Mesendoderm (in vitro differentiated cells): ENCODE measurements at regions not wholly inside any gene's neighbourhood (a gene's known extent, or its start where the extent isn't known, plus 50 kb on each side); places are given as distances from the start of the nearest gene placed in this dataset.
A peak's percentile ranks its signal among the peaks of the same experiment; 100 is the strongest.

ENCODE experiments used
- DNase-seq: peaks from one replicate; pipeline ENCODE4 v3.0.0; 2013
- H2AK5ac ChIP-seq: 2 replicates; pipeline ENCODE4 v1.6.1; 2013; ENCODE audit warnings: low read length, inconsistent platforms
- H2BK120ac ChIP-seq: 2 replicates; pipeline ENCODE4 v1.6.1; 2013; ENCODE audit warnings: low read depth, mild to moderate bottlenecking, low read length, moderate library complexity, mixed read lengths
- H2BK15ac ChIP-seq: replicated peaks from 2 replicates; pipeline ENCODE4 v1.6.1; 2013; ENCODE audit warnings: low read depth, mild to moderate bottlenecking, moderate library complexity
- H2BK5ac ChIP-seq: 2 replicates; pipeline ENCODE4 v1.6.1; 2013; ENCODE audit warnings: low read length, inconsistent platforms
- H3K18ac ChIP-seq: 2 replicates; pipeline ENCODE4 v1.6.1; 2013; ENCODE audit warnings: mild to moderate bottlenecking, low read length, mixed read lengths
- H3K23ac ChIP-seq: one replicate; pipeline ENCODE4 v1.6.1; 2013; ENCODE audit warnings: low read length
- H3K27ac ChIP-seq: 2 replicates; pipeline ENCODE4 v1.5.1; 2013; ENCODE audit warnings: low read depth, mild to moderate bottlenecking, inconsistent platforms, low read length, moderate library complexity
- H3K27me3 ChIP-seq: 2 replicates; pipeline ENCODE4 v1.6.1; 2013; ENCODE audit warnings: low read length, control low read depth, mild to moderate bottlenecking, inconsistent platforms; ENCODE audit not compliant: insufficient read depth, poor library complexity
- H3K36me3 ChIP-seq: 2 replicates; pipeline ENCODE4 v1.6.1; 2013; ENCODE audit warnings: low read length, inconsistent platforms; ENCODE audit not compliant: control insufficient read depth, insufficient read depth
- H3K4ac ChIP-seq: one replicate; pipeline ENCODE4 v1.6.1; 2013; ENCODE audit warnings: low read depth, mild to moderate bottlenecking, low read length, moderate library complexity
- H3K4me1 ChIP-seq: 2 replicates; pipeline ENCODE4 v1.6.1; 2013; ENCODE audit warnings: low read depth, low read length, inconsistent platforms; ENCODE audit not compliant: control insufficient read depth
- H3K4me2 ChIP-seq: 2 replicates; pipeline ENCODE4 v1.6.1; 2013; ENCODE audit warnings: low read length
- H3K4me3 ChIP-seq: 2 replicates; pipeline ENCODE4 v1.5.1; 2013; ENCODE audit warnings: mild to moderate bottlenecking, low read length
- H3K56ac ChIP-seq: one replicate; pipeline ENCODE4 v1.6.1; 2013; ENCODE audit warnings: low read length
- H3K79me1 ChIP-seq: 2 replicates; pipeline ENCODE4 v1.6.1; 2013; ENCODE audit warnings: low read length, inconsistent platforms
- H3K79me2 ChIP-seq: 2 replicates; pipeline ENCODE4 v1.6.1; 2013; ENCODE audit warnings: mild to moderate bottlenecking, low read length; ENCODE audit not compliant: control insufficient read depth, insufficient read depth
- H3K9ac ChIP-seq: 2 replicates; pipeline ENCODE4 v1.6.1; 2013; ENCODE audit warnings: low read length, inconsistent platforms
- H4K5ac ChIP-seq: one replicate; pipeline ENCODE4 v1.6.1; 2013; ENCODE audit warnings: low read length
- H4K8ac ChIP-seq: one replicate; pipeline ENCODE4 v1.6.1; 2013; ENCODE audit warnings: low read depth, mild to moderate bottlenecking, control low read depth, low read length, moderate library complexity
- WGBS: extraction: QIAGEN DNeasy Blood & Tissue Kit; methylation state at CpG from one replicate; pipeline ENCODE4 v1.1.7; 2013; ENCODE audit warnings: low lambda C conversion rate, missing lambda C conversion rate; ENCODE audit not compliant: insufficient coverage; ENCODE audit errors: extremely low coverage; 5-methylcytosine and 5-hydroxymethylcytosine counted together

DNA sequence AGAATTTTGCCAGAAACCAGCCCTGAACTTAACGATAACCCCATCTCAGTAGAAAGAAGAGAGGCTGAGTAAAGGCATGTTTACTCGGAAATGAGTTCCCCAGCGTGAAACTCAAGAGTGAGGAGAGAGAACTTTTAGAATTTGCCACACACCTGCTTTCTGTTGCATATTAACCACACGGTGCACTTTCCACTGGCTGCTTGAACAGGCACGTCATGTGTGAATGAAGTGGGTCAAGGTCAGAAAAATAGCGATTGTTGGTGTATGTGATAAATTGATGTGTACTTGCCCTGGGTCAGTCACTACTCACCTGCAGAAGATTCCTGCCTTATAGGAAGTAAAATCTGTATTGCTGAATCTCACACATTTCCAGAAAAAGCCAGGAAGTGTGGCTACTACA lies 395.7 kb downstream of the TRIML1 start:
- H2BK5ac ChIP-seq, result no peak overlapping the region
- no peaks in the 10 kb centered on the region for H3K4me1 ChIP-seq
- H3K4me3 ChIP-seq, result no peak overlapping the region
- no peak overlapping the region for H3K4me2 ChIP-seq
- no peak overlapping the region for H3K18ac ChIP-seq
- no peak overlapping the region for H4K8ac ChIP-seq
- H2BK120ac ChIP-seq, result no peak overlapping the region
- no peaks in the 10 kb centered on the region for H3K27me3 ChIP-seq
- no peaks in the 10 kb centered on the region for H3K79me2 ChIP-seq
- H4K5ac ChIP-seq, result no peak overlapping the region
- no peak overlapping the region for H3K4ac ChIP-seq
- H2BK15ac ChIP-seq, result no peak overlapping the region
- H3K36me3 ChIP-seq, result no peaks in the 10 kb centered on the region
- H3K9ac ChIP-seq, result no peak overlapping the region
- no peak overlapping the region for H3K27ac ChIP-seq
- DNase-seq, result no peak
- no CpG with 5 or more reads among the region's 6 CpGs for WGBS
- no peak overlapping the region for H3K23ac ChIP-seq
- H3K79me1 ChIP-seq, result no peaks in the 10 kb centered on the region
- H2AK5ac ChIP-seq, result no peak overlapping the region
- H3K56ac ChIP-seq, result no peak overlapping the region

DNA sequence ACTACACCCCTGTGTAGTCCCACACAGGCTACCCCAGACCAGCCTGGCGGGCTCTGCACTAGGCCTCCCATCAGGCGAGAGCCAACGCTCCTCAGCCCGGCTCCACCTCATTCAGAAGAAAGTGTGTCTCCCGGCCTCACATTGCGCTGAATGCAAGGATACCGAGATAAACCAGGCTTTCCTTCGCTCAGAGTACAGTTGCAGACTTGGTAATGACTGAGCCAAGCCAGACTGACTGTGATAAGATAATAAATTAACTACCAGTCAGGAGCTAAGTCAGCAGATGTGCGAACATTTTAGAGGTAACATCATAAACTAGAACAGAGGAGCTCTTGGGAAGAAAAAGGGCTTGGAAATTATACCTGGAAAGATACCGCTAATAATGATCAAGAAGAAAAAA lies 397.6 kb downstream of the TRIML1 start:
- WGBS, result no CpG with 5 or more reads among the region's 10 CpGs

GRCh38 chr4:188550296-188550695 lies 411.1 kb downstream of the TRIML1 start:
- no peak overlapping the region for H3K27ac ChIP-seq
- H3K79me2 ChIP-seq, result no peaks in the 10 kb centered on the region
- no peak overlapping the region for H3K18ac ChIP-seq
- H4K5ac ChIP-seq, result no peak overlapping the region
- no peaks in the 10 kb centered on the region for H3K36me3 ChIP-seq
- no peak overlapping the region for H2BK5ac ChIP-seq
- no peak overlapping the region for H3K9ac ChIP-seq
- H3K4me2 ChIP-seq, result no peak overlapping the region
- no peaks in the 10 kb centered on the region for H3K79me1 ChIP-seq
- H4K8ac ChIP-seq, result no peak overlapping the region
- H3K4me3 ChIP-seq, result no peak overlapping the region
- H2AK5ac ChIP-seq, result no peak overlapping the region
- H3K27me3 ChIP-seq, result no peaks in the 10 kb centered on the region
- H2BK120ac ChIP-seq, result no peak overlapping the region
- no peak for DNase-seq
- H3K4me1 ChIP-seq, result no peaks in the 10 kb centered on the region
- H3K56ac ChIP-seq, result no peak overlapping the region
- no CpG with 5 or more reads among the region's 10 CpGs for WGBS
- no peak overlapping the region for H3K4ac ChIP-seq
- H3K23ac ChIP-seq, result peak overlapping the region; percentile 57
- H2BK15ac ChIP-seq, result no peak overlapping the region

More for the DNA sequence above, 397.6 kb downstream of the TRIML1 start:
- H2AK5ac ChIP-seq, result no peak overlapping the region
- no peaks in the 10 kb centered on the region for H3K79me2 ChIP-seq
- no peaks in the 10 kb centered on the region for H3K27me3 ChIP-seq
- no peak overlapping the region for H3K9ac ChIP-seq
- H4K8ac ChIP-seq, result no peak overlapping the region
- H3K4me2 ChIP-seq, result no peak overlapping the region
- no peak overlapping the region for H2BK15ac ChIP-seq
- H2BK120ac ChIP-seq, result no peak overlapping the region
- H3K56ac ChIP-seq, result no peak overlapping the region
- DNase-seq, result no peak
- H3K4ac ChIP-seq, result no peak overlapping the region
- H3K23ac ChIP-seq, result no peak overlapping the region
- H3K4me1 ChIP-seq, result no peaks in the 10 kb centered on the region
- H3K4me3 ChIP-seq, result no peak overlapping the region
- no peak overlapping the region for H4K5ac ChIP-seq
- H3K27ac ChIP-seq, result no peak overlapping the region
- no peak overlapping the region for H3K18ac ChIP-seq
- no peaks in the 10 kb centered on the region for H3K36me3 ChIP-seq
- H3K79me1 ChIP-seq, result no peaks in the 10 kb centered on the region
- H2BK5ac ChIP-seq, result no peak overlapping the region

DNA sequence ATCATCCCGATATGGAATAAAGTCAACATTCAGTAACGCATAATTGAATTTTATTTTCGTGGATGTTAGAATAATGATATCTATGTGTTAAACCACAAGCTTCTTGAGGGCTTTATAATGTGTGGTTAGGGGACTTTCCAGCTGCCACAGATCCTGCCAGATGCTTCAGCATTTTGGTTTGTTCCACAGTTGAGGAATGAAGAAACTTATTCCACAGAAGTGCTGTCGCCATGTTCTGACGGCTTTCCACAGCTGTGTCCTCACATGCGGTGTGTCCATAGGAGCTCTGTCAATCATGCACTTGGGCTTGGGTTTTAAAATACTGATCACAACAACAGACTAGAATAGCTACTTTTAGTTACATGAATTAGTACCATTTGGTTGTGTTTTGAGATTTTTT lies 411.9 kb downstream of the TRIML1 start:
- H3K4me1 ChIP-seq, result no peaks in the 10 kb centered on the region
- no peaks in the 10 kb centered on the region for H3K27me3 ChIP-seq
- no peak overlapping the region for H3K4me3 ChIP-seq
- H2BK5ac ChIP-seq, result no peak overlapping the region
- H3K9ac ChIP-seq, result no peak overlapping the region
- H3K18ac ChIP-seq, result no peak overlapping the region
- H4K8ac ChIP-seq, result no peak overlapping the region
- H4K5ac ChIP-seq, result no peak overlapping the region
- H2BK120ac ChIP-seq, result no peak overlapping the region
- no peak overlapping the region for H3K27ac ChIP-seq
- H2AK5ac ChIP-seq, result no peak overlapping the region
- no peak overlapping the region for H3K23ac ChIP-seq
- no peak overlapping the region for H3K4me2 ChIP-seq
- no peak overlapping the region for H2BK15ac ChIP-seq
- H3K79me1 ChIP-seq, result no peaks in the 10 kb centered on the region
- no peak overlapping the region for H3K56ac ChIP-seq
- H3K36me3 ChIP-seq, result no peaks in the 10 kb centered on the region
- no peak for DNase-seq
- no CpG with 5 or more reads among the region's 6 CpGs for WGBS
- no peaks in the 10 kb centered on the region for H3K79me2 ChIP-seq
- H3K4ac ChIP-seq, result no peak overlapping the region

DNA sequence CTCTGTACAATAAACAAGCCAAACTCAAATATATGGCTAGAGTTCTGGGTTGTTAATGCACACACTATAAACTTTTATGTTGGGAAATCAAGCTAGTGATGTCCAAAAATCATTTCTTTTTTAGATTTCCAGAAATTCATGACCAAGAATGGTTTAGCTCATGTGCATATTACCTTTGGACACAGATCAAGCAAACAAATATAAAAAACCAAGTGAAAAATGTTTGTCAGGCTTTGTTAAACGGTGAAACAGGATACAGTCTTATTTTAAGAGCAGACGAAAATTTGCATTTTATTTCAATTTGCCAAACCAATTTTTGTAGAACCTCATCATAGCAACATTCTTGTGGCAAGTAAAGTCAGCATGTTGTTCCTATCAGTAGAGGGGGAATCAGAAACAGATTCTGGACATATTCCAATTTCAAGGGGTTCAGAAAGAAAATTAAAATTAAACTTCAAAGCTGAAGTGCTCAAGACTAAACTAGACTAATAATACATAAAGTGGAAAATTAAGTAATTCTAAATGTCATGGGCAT lies 413.6 kb downstream of the TRIML1 start:
- no peak overlapping the region for H4K8ac ChIP-seq
- no peak overlapping the region for H3K4me2 ChIP-seq
- no peak overlapping the region for H3K23ac ChIP-seq
- H3K36me3 ChIP-seq, result no peaks in the 10 kb centered on the region
- H3K4ac ChIP-seq, result no peak overlapping the region
- no peak overlapping the region for H3K27ac ChIP-seq
- no peak overlapping the region for H2BK120ac ChIP-seq
- no peak overlapping the region for H3K4me3 ChIP-seq
- no CpG with 5 or more reads among the region's 2 CpGs for WGBS
- H3K56ac ChIP-seq, result no peak overlapping the region
- no peak for DNase-seq
- no peaks in the 10 kb centered on the region for H3K4me1 ChIP-seq
- no peak overlapping the region for H2BK5ac ChIP-seq
- no peak overlapping the region for H4K5ac ChIP-seq
- H3K18ac ChIP-seq, result no peak overlapping the region
- H3K9ac ChIP-seq, result no peak overlapping the region
- H3K79me2 ChIP-seq, result no peaks in the 10 kb centered on the region
- H3K79me1 ChIP-seq, result no peaks in the 10 kb centered on the region
- no peak overlapping the region for H2AK5ac ChIP-seq
- no peaks in the 10 kb centered on the region for H3K27me3 ChIP-seq
- no peak overlapping the region for H2BK15ac ChIP-seq

DNA sequence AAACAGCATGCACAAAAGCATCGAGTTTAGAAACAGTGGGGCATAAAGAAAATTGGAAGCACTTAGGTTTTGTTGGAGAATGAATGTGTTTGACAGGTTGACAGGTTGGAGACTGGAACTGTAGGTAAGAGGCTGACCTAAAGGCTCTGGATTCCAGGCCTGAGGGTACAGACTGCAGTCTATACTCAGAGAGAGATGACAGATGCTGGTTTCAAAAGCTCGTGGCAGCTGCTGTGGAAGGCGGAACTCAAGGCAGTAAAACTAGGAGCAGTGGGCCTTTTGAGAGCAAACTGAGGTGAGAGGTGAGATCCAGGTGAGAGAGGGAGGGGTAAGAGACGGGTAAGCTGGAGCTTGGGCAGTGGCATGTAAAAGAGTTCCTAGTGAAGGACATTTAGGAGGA lies 415.2 kb downstream of the TRIML1 start:
- Histone ChIP-seq H3K36me3 (no peaks in the 10 kb centered on the region), H3K4ac (no peak overlapping the region), H4K5ac (no peak overlapping the region), H3K79me1 (no peaks in the 10 kb centered on the region), H4K8ac (no peak overlapping the region), H2AK5ac (no peak overlapping the region), H3K56ac (no peak overlapping the region), H3K27me3 (no peaks in the 10 kb centered on the region), H3K4me3 (no peak overlapping the region), H2BK15ac (no peak overlapping the region), H3K9ac (no peak overlapping the region), H3K4me1 (no peaks in the 10 kb centered on the region), H3K23ac (no peak overlapping the region), H2BK5ac (no peak overlapping the region), H3K79me2 (no peaks in the 10 kb centered on the region), H3K4me2 (no peak overlapping the region), H3K27ac (no peak overlapping the region), H3K18ac (no peak overlapping the region), H2BK120ac (no peak overlapping the region)
- peak; percentile 4 for DNase-seq
- no CpG with 5 or more reads among the region's 4 CpGs for WGBS
